ENCODE measurements at regions not wholly inside any gene's neighbourhood (a gene's known extent, or its start where the extent isn't known, plus 50 kb on each side); places are given as distances from the start of the nearest gene placed in this dataset.

DNA sequence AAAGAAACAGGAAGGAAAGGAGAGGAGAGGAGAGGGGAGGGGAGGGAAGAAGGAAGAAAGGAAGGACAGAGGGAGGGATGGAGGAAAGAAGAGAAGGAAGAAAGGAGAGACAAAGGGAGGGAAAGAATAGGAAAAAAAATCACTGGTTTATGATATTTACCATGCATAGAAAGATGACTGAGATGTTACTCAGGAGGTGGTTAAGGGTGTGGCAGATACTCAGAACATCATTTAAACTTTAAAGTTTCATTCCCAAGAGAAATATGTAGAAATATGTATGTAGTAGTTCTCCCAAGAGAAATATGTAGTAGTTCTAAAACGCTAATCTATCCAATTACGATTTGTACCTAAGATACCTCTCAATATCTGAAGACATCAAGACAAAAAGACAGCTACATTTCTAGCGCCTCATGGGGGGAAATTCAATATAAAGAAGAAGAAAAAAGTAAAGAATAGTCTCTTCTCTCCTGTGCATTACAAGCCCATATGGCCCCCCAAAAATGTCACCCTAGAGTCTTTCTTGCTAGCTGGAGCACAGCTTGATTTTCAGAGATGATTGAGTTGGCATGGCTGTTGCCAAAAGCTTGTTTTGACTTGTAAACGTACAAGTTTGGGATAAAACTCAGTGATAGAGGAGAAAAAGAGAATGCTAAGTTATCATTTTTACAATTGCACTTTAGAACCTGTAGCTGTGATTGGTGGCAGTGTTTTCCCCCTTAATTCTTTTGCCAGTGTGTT lies 539.2 kb downstream of the CDH26 start:
- TF ChIP-seq FOXP2 (optimal IDR thresholded peaks at IDR 0.05; ENCODE audit: borderline replicate concordance, extremely low read depth, extremely low read length, insufficient read depth) (no peak), TAF1 (IDR thresholded peaks at IDR 0.05; ENCODE audit: borderline replicate concordance, insufficient read depth, low read length) (no peak), SIN3A (IDR thresholded peaks at IDR 0.05; ENCODE audit: borderline replicate concordance, insufficient read depth, low read length) (no peak), POLR2AphosphoS5 (IDR thresholded peaks at IDR 0.05; ENCODE audit: low read depth, low read length) (no peak)
- TF ChIP-seq, protein P1, sequence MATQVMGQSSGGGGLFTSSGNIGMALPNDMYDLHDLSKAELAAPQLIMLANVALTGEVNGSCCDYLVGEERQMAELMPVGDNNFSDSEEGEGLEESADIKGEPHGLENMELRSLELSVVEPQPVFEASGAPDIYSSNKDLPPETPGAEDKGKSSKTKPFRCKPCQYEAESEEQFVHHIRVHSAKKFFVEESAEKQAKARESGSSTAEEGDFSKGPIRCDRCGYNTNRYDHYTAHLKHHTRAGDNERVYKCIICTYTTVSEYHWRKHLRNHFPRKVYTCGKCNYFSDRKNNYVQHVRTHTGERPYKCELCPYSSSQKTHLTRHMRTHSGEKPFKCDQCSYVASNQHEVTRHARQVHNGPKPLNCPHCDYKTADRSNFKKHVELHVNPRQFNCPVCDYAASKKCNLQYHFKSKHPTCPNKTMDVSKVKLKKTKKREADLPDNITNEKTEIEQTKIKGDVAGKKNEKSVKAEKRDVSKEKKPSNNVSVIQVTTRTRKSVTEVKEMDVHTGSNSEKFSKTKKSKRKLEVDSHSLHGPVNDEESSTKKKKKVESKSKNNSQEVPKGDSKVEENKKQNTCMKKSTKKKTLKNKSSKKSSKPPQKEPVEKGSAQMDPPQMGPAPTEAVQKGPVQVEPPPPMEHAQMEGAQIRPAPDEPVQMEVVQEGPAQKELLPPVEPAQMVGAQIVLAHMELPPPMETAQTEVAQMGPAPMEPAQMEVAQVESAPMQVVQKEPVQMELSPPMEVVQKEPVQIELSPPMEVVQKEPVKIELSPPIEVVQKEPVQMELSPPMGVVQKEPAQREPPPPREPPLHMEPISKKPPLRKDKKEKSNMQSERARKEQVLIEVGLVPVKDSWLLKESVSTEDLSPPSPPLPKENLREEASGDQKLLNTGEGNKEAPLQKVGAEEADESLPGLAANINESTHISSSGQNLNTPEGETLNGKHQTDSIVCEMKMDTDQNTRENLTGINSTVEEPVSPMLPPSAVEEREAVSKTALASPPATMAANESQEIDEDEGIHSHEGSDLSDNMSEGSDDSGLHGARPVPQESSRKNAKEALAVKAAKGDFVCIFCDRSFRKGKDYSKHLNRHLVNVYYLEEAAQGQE (IDR thresholded peaks at IDR 0.05; ENCODE audit: insufficient read depth in 1 of 2, low read depth in 2 of 2, low read length in 2 of 2): no peak

DNA sequence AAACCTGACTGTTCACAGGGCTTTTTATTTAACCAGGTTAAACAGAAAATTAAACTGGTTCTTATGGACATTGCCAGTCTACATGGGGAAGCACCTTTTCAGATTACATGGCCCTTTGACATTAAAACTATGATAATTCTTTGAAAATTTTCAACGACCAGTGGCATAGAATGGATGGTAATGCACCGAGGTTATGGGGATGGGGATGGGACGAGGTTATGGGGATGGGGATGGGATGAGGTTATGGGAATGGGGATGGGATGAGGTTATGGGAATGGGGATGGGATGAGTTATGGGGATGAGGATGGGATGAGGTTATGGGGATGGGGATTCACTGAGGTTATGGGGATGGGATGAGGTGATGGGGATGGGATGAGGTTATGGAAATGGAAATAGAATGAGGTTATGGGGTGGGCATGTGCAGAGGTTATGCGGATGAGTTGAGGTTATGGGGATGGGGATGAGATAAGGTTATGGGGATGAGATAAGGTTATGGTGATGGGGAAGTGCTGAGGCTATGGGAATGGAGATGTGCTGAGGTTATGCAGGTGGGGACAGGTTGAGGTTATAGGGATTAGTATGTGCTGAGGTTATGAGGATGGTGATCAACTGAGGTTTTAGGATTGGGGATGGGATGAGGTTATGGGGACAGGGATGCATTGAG lies 541.9 kb downstream of the CDH26 start:
- no peak for TF ChIP-seq POLR2AphosphoS5 (IDR thresholded peaks at IDR 0.05; ENCODE audit: low read depth, low read length)
- TF ChIP-seq TAF1 (IDR thresholded peaks at IDR 0.05; ENCODE audit: borderline replicate concordance, insufficient read depth, low read length): no peak
- TF ChIP-seq, protein P1 (IDR thresholded peaks at IDR 0.05; ENCODE audit: insufficient read depth in 1 of 2, low read depth in 2 of 2, low read length in 2 of 2): no peak
- no peak for TF ChIP-seq FOXP2 (optimal IDR thresholded peaks at IDR 0.05; ENCODE audit: borderline replicate concordance, extremely low read depth, extremely low read length, insufficient read depth)
- TF ChIP-seq SIN3A (IDR thresholded peaks at IDR 0.05; ENCODE audit: borderline replicate concordance, insufficient read depth, low read length): no peak

DNA sequence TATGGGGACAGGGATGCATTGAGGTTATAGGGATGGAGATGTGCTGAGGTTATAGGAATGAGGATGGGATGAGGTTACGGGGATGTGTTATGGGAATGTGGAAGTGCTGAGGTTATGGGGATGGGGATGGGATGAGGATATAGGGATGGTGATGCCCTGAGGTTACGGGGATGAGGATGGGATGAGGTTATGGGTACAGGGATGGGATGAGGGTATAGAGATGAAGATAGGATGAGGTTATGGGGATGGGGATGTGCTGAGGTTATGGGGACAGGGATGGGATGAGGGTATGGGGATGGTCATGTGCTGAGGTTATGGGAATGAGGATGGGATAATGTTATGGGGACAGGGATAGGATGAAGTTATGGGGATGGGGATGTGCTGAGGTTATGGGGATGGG lies 542.8 kb downstream of the CDH26 start:
- TF ChIP-seq TAF1 (IDR thresholded peaks at IDR 0.05; ENCODE audit: borderline replicate concordance, insufficient read depth, low read length) (no peak), POLR2AphosphoS5 (IDR thresholded peaks at IDR 0.05; ENCODE audit: low read depth, low read length) (no peak), FOXP2 (optimal IDR thresholded peaks at IDR 0.05; ENCODE audit: borderline replicate concordance, extremely low read depth, extremely low read length, insufficient read depth) (no peak), SIN3A (IDR thresholded peaks at IDR 0.05; ENCODE audit: borderline replicate concordance, insufficient read depth, low read length) (no peak)
- TF ChIP-seq, protein P1 (IDR thresholded peaks at IDR 0.05; ENCODE audit: insufficient read depth in 1 of 2, low read depth in 2 of 2, low read length in 2 of 2): no peak

DNA sequence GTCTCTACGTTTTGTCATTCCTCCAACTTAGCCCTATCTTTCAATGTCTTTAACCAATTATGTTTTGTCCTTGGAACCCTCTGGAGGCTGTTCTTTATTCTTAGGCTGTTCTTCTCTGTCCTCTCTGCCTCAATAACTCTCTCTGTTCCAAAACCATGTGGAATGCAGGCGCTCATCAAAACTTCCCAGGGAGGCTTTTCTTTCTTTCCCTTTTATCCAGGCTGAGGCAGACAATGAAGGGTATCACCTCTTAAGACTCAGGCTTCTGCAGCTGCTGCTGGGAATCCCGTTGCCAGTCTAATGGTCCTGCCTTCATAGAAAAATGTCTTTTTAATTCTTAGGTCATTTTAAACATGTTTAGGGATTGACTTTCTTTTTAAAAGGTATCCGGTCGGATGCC lies 544.7 kb downstream of the CDH26 start:
- TF ChIP-seq, protein P1 (IDR thresholded peaks at IDR 0.05; ENCODE audit: insufficient read depth in 1 of 2, low read depth in 2 of 2, low read length in 2 of 2): no peak
- no peak for TF ChIP-seq POLR2AphosphoS5 (IDR thresholded peaks at IDR 0.05; ENCODE audit: low read depth, low read length)
- TF ChIP-seq SIN3A (IDR thresholded peaks at IDR 0.05; ENCODE audit: borderline replicate concordance, insufficient read depth, low read length): no peak
- TF ChIP-seq FOXP2 (optimal IDR thresholded peaks at IDR 0.05; ENCODE audit: borderline replicate concordance, extremely low read depth, extremely low read length, insufficient read depth): no peak
- no peak for TF ChIP-seq TAF1 (IDR thresholded peaks at IDR 0.05; ENCODE audit: borderline replicate concordance, insufficient read depth, low read length)

Measured in PFSK-1 (cell line).